ENCODE measurements at regions not wholly inside any gene's neighbourhood (a gene's known extent, or its start where the extent isn't known, plus 50 kb on each side); places are given as distances from the start of the nearest gene placed in this dataset.

- in situ Hi-C loops (cut with MboI), result no loop called here
- intact Hi-C loops (cut with micrococcal nuclease; ENCODE audit: unreplicated experiment), result no loop called here
- ChIA-PET CTCF (no interaction called here), RAD21 (ENCODE audit: unreplicated experiment) (interaction anchor here (1.1 kb wide), 1 partner anchor 9 kb away, joined by 3 read pairs; no protein-coding TSS in a partner anchor), POLR2A (no interaction called here), SMC1A (ENCODE audit: uncharacterized antibody, unreplicated experiment) (interaction anchor here (1.1 kb wide), 1 partner anchor 16 kb away, joined by 4 read pairs; no protein-coding TSS in a partner anchor)
- FAIRE-seq (no peak), ATAC-seq (no peak), DNase-seq (ENCODE audit: low read depth, low spot score) (no peak)
- H2AFZ ChIP-seq (ENCODE audit: control insufficient read depth, low read depth, low read length), result no peak overlapping the region
- no peaks in the 10 kb centered on the region for H4K20me1 ChIP-seq (ENCODE audit: control insufficient read depth, insufficient read depth)
- no peaks in the 10 kb centered on the region for H3K79me2 ChIP-seq (ENCODE audit: control insufficient read depth, insufficient read depth, low read length)
- BruUV-seq (replicated peaks), result no TSS peak
- no peak overlapping the region for H3K4me2 ChIP-seq (ENCODE audit: control insufficient read depth, insufficient read depth)
- H3K4me3 ChIP-seq, result no peak overlapping the region
- H3K9ac ChIP-seq (ENCODE audit: control insufficient read depth, insufficient read depth, low read length), result no peak overlapping the region
- no peak for TF ChIP-seq ZBTB4 (CRISPR knock-in tag; IDR thresholded peaks at IDR 0.05)
- no peak for TF ChIP-seq SRF (IDR thresholded peaks at IDR 0.05; ENCODE audit: low read depth in 2 of 2, low read length in 2 of 2)
- TF ChIP-seq CHD2 (IDR thresholded peaks at IDR 0.05; ENCODE audit: borderline replicate concordance, low read depth, low read length), result no peak
- no peak for TF ChIP-seq POLR2AphosphoS5 (IDR thresholded peaks at IDR 0.05; ENCODE audit: low read length)
- TF ChIP-seq PML (IDR thresholded peaks at IDR 0.05; ENCODE audit: low read length), result no peak
- no peak for TF ChIP-seq POU2F2 (IDR thresholded peaks at IDR 0.05; ENCODE audit: borderline replicate concordance, low read depth, low read length)
- no peak for TF ChIP-seq STAT3 (IDR thresholded peaks at IDR 0.05; ENCODE audit: low read depth, low read length)
- no peak for TF ChIP-seq TARDBP (IDR thresholded peaks at IDR 0.05; ENCODE audit: borderline replicate concordance)
- TF ChIP-seq BRCA1 (IDR thresholded peaks at IDR 0.05; ENCODE audit: low read depth, low read length), result no peak
- TF ChIP-seq, protein P1, sequence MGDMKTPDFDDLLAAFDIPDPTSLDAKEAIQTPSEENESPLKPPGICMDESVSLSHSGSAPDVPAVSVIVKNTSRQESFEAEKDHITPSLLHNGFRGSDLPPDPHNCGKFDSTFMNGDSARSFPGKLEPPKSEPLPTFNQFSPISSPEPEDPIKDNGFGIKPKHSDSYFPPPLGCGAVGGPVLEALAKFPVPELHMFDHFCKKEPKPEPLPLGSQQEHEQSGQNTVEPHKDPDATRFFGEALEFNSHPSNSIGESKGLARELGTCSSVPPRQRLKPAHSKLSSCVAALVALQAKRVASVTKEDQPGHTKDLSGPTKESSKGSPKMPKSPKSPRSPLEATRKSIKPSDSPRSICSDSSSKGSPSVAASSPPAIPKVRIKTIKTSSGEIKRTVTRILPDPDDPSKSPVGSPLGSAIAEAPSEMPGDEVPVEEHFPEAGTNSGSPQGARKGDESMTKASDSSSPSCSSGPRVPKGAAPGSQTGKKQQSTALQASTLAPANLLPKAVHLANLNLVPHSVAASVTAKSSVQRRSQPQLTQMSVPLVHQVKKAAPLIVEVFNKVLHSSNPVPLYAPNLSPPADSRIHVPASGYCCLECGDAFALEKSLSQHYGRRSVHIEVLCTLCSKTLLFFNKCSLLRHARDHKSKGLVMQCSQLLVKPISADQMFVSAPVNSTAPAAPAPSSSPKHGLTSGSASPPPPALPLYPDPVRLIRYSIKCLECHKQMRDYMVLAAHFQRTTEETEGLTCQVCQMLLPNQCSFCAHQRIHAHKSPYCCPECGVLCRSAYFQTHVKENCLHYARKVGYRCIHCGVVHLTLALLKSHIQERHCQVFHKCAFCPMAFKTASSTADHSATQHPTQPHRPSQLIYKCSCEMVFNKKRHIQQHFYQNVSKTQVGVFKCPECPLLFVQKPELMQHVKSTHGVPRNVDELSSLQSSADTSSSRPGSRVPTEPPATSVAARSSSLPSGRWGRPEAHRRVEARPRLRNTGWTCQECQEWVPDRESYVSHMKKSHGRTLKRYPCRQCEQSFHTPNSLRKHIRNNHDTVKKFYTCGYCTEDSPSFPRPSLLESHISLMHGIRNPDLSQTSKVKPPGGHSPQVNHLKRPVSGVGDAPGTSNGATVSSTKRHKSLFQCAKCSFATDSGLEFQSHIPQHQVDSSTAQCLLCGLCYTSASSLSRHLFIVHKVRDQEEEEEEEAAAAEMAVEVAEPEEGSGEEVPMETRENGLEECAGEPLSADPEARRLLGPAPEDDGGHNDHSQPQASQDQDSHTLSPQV (IDR thresholded peaks at IDR 0.05), result no peak
- no peak for TF ChIP-seq KLF5 (IDR thresholded peaks at IDR 0.05; ENCODE audit: partially characterized antibody)
- TF ChIP-seq NFIC (IDR thresholded peaks at IDR 0.05; ENCODE audit: low read depth, low read length), result no peak
- TF ChIP-seq RB1 (IDR thresholded peaks at IDR 0.05; ENCODE audit: borderline replicate concordance), result no peak
- no peak for TF ChIP-seq NR2C1 (IDR thresholded peaks at IDR 0.05)
- TF ChIP-seq MYC (IDR thresholded peaks at IDR 0.05; ENCODE audit: insufficient read depth, insufficient read length, insufficient replicate concordance, low read length, severe bottlenecking), result no peak
- TF ChIP-seq, protein P2, sequence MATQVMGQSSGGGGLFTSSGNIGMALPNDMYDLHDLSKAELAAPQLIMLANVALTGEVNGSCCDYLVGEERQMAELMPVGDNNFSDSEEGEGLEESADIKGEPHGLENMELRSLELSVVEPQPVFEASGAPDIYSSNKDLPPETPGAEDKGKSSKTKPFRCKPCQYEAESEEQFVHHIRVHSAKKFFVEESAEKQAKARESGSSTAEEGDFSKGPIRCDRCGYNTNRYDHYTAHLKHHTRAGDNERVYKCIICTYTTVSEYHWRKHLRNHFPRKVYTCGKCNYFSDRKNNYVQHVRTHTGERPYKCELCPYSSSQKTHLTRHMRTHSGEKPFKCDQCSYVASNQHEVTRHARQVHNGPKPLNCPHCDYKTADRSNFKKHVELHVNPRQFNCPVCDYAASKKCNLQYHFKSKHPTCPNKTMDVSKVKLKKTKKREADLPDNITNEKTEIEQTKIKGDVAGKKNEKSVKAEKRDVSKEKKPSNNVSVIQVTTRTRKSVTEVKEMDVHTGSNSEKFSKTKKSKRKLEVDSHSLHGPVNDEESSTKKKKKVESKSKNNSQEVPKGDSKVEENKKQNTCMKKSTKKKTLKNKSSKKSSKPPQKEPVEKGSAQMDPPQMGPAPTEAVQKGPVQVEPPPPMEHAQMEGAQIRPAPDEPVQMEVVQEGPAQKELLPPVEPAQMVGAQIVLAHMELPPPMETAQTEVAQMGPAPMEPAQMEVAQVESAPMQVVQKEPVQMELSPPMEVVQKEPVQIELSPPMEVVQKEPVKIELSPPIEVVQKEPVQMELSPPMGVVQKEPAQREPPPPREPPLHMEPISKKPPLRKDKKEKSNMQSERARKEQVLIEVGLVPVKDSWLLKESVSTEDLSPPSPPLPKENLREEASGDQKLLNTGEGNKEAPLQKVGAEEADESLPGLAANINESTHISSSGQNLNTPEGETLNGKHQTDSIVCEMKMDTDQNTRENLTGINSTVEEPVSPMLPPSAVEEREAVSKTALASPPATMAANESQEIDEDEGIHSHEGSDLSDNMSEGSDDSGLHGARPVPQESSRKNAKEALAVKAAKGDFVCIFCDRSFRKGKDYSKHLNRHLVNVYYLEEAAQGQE (IDR thresholded peaks at IDR 0.05; ENCODE audit: low read depth, low read length), result no peak
- no peak overlapping the region for H3K27ac ChIP-seq (ENCODE audit: control insufficient read depth, insufficient read depth)
- no peaks in the 10 kb centered on the region for H3K4me1 ChIP-seq (ENCODE audit: control insufficient read depth, insufficient read depth, low read length)
- no peaks in the 10 kb centered on the region for H3K27me3 ChIP-seq (replicated peaks in 1 of 2; ENCODE audit: control insufficient read depth in 2 of 2, insufficient read depth in 2 of 2, low read length in 1 of 2)
- H3K36me3 ChIP-seq (ENCODE audit: control insufficient read depth in 2 of 2, insufficient read depth in 2 of 2, low read length in 1 of 2), result no peaks in the 10 kb centered on the region
- no peaks in the 10 kb centered on the region for H3K9me3 ChIP-seq (replicated peaks; ENCODE audit: control insufficient read depth, insufficient read depth, low read length)
Observed at GRCh38 chr3:180287703-180288102, 251.0 kb upstream of the PEX5L start.

Data from GM12878 (cell line).